K562 (cell line): ENCODE measurements at regions not wholly inside any gene's neighbourhood (a gene's known extent, or its start where the extent isn't known, plus 50 kb on each side); places are given as distances from the start of the nearest gene placed in this dataset.

Experiments used
- ATAC-seq: fragments of 200-7000 bp; cut with Tn5 transposase; 3 replicates; pipeline ENCODE4 v1.9.1; 2020; ENCODE audit warnings: moderate library complexity
- BruUV-seq: library from RNA; stranded (reverse); fragments of 400-500 nt; replicated peaks from 2 replicates; lab custom pipeline; 2021; lab: Mats Ljungman, UMichigan
- CTCF ChIA-PET: fragments of 300-600 bp; formaldehyde crosslinking; extraction: SDS; loops from one replicate; lab custom pipeline; 2021; ENCODE audit warnings: low intra/inter-chr PET ratio; lab: Yijun Ruan, JAX
- POLR2A ChIA-PET: fragments of 300-600, 350-650 bp; sonication (Branson Sonifier 250); formaldehyde crosslinking; extraction: SDS; loops from one replicate; lab custom pipeline; 2021; ENCODE audit warnings: antibody characterized with exemption, inconsistent platforms; lab: Yijun Ruan, JAX
- DNase-seq, 4 experiments: peaks; one replicate each; pipeline versions ENCODE4 v3.0.0 to v3.0.0-alpha.2; 2011 to 2018; ENCODE audit warnings: low spot score in 3 of 4, mixed read lengths in 3 of 4; ENCODE audit errors: extremely low read depth in 1 of 4
- FAIRE-seq: peaks from 2 replicates; lab custom pipeline; 2011; peaks lifted over from hg19 to GRCh38; lab: Jason Lieb, UNC
- H2AFZ ChIP-seq: 2 replicates; pipeline ENCODE4 v1.6.0; 2011; ENCODE audit warnings: low read depth, low read length, control low read depth, inconsistent platforms
- H3K27ac ChIP-seq: fragments of 200-600 bp; 3 replicates; pipeline ENCODE4 v1.8.0; 2011; ENCODE audit warnings: low read depth, mild to moderate bottlenecking, control low read depth, inconsistent platforms, low read length, moderate library complexity, mixed read lengths; ENCODE audit errors: extremely low read depth
- H3K27me3 ChIP-seq, 2 experiments: fragments of 300-600 bp in 1 of 2; 2 replicates in 1 of 2; 3 replicates in 1 of 2; pipeline versions ENCODE4 v1.6.0 to v1.8.0; 2011; ENCODE audit warnings: inconsistent platforms in 2 of 2, low read length in 2 of 2, mild to moderate bottlenecking in 1 of 2, mixed read lengths in 1 of 2, moderate library complexity in 1 of 2; ENCODE audit not compliant: control insufficient read depth in 2 of 2, insufficient read depth in 2 of 2
- H3K36me3 ChIP-seq: fragments of 300-600 bp; 3 replicates; pipeline ENCODE4 v1.8.0; 2011; ENCODE audit warnings: mild to moderate bottlenecking, low read length, inconsistent platforms; ENCODE audit not compliant: control insufficient read depth, insufficient read depth
- H3K4me1 ChIP-seq, 2 experiments: fragments of 200-600 bp in 1 of 2; replicated peaks in 1 of 2; 2 replicates in 1 of 2; 3 replicates in 1 of 2; pipeline versions ENCODE4 v1.5.1 to v1.8.0; 2011; ENCODE audit warnings: inconsistent platforms in 2 of 2, low read length in 2 of 2, mild to moderate bottlenecking in 1 of 2, mixed read lengths in 1 of 2, moderate library complexity in 1 of 2; ENCODE audit not compliant: control insufficient read depth in 2 of 2, insufficient read depth in 2 of 2
- H3K4me2 ChIP-seq: 2 replicates; pipeline ENCODE4 v1.6.1; 2011; ENCODE audit warnings: low read length, control low read depth, inconsistent platforms, mixed read lengths; ENCODE audit not compliant: insufficient read depth
- H3K4me3 ChIP-seq: fragments of 200-600 bp; sonication (generic), shearing (Covaris generic); 2 replicates; pipeline ENCODE4 v1.5.1; 2016; ENCODE audit warnings: control low read depth, inconsistent platforms
- H3K79me2 ChIP-seq: fragments of 200-600 bp; 3 replicates; pipeline ENCODE4 v1.8.0; 2011; ENCODE audit warnings: low read length, inconsistent platforms; ENCODE audit not compliant: control insufficient read depth, insufficient read depth
- H3K9ac ChIP-seq, 2 experiments: 2 replicates each; pipeline versions ENCODE4 v1.6.0 to v1.6.1; 2011; ENCODE audit warnings: low read depth in 2 of 2, low read length in 2 of 2, control low read depth in 1 of 2, inconsistent platforms in 1 of 2, mild to moderate bottlenecking in 1 of 2, mixed read lengths in 1 of 2; ENCODE audit not compliant: insufficient read depth in 1 of 2
- H3K9me1 ChIP-seq: one replicate; pipeline ENCODE4 v1.6.0; 2011; ENCODE audit warnings: inconsistent platforms, mild to moderate bottlenecking, low read length, moderate library complexity; ENCODE audit not compliant: control insufficient read depth, insufficient read depth
- H3K9me3 ChIP-seq: replicated peaks from 2 replicates; pipeline ENCODE4 v1.5.1; 2011; ENCODE audit warnings: low read depth, low read length, inconsistent platforms; ENCODE audit not compliant: control insufficient read depth, insufficient read depth
- H4K20me1 ChIP-seq: replicated peaks from 2 replicates; pipeline ENCODE4 v1.6.1; 2011; ENCODE audit warnings: low read length, inconsistent platforms, mixed read lengths; ENCODE audit not compliant: control insufficient read depth, insufficient read depth
- HOXB6 ChIP-seq: fragments of 250-450 bp; sonication (Bioruptor Pico); IDR thresholded peaks from 2 replicates; pipeline ENCODE4 v1.5.1; 2022; ENCODE audit warnings: mild to moderate bottlenecking, borderline replicate concordance
- MCM7 ChIP-seq, 2 experiments: fragments of 450-650 bp; IDR thresholded peaks; 2 replicates each; pipeline ENCODE4 v1.6.1; 2016 to 2018
- PML ChIP-seq: IDR thresholded peaks from 2 replicates; pipeline ENCODE4 v1.6.1; 2012; ENCODE audit warnings: low read length, inconsistent platforms
- TCF3 ChIP-seq: sonication (generic); formaldehyde crosslinking; IDR thresholded peaks from 2 replicates; pipeline ENCODE4 v1.4.0; 2020; ENCODE audit warnings: mild to moderate bottlenecking, missing genetic modification reagents
- ZNF830 ChIP-seq: fragments of 250-450 bp; sonication (Bioruptor Pico); IDR thresholded peaks from 2 replicates; pipeline ENCODE4 v1.5.0; 2021; ENCODE audit warnings: mild to moderate bottlenecking
- WGBS: fragments of 100-300 bp; shearing (Covaris generic); methylation state at CpG from one replicate; pipeline ENCODE4 v1.1.6; 2016; ENCODE audit warnings: low coverage, mixed read lengths; ENCODE audit not compliant: insufficient coverage; ENCODE audit errors: missing lambda C conversion rate; 5-methylcytosine and 5-hydroxymethylcytosine counted together
- in situ Hi-C: fragments of 300-500 bp; cut with MboI; formaldehyde crosslinking; loops from 4 replicates; pipeline ENCODE4 v1.15.0; 2018; ENCODE audit warnings: inconsistent platforms, mixed read lengths
- intact Hi-C: fragments of 100-400 bp; cut with micrococcal nuclease; formaldehyde crosslinking; loops from 2 replicates; pipeline ENCODE4 v1.14.2; 2022
- TF ChIP-seq, protein P1 (sequence below), 2 experiments: fragments of 450-650 bp; IDR thresholded peaks; 2 replicates each; pipeline ENCODE4 v1.6.1; 2018; ENCODE audit warnings: mild to moderate bottlenecking in 2 of 2, low read depth in 1 of 2; ENCODE audit not compliant: partially characterized antibody in 2 of 2

DNA sequence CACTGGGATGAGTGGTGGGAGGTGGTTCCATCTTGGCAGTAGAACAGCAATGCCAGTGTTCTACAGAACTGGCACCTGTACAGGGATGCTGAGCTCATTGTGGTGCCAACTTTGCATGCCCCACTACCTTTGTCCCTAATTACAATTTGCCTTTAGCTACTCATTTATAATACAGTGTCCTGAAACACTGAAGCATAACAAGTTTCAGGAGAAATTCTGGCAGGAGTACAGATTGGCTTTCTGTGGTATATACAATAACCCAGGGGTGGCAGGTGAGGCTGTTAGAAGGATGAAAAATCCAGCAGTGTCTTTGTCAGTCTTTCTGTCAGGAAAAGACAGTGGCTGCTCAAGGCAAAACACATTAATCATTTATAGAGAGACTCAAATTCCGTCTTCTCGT, 240.3 kb downstream of the FAM76B start:
- POLR2A ChIA-PET, result no interaction called here
- Histone ChIP-seq H3K4me1 (peaks cover 0 to 21% of the 10 kb centered on the region in 2 experiments; a peak in 2 of 5 replicates), H3K9ac (no peak overlapping the region), H2AFZ (no peak overlapping the region), H3K9me3 (no peaks in the 10 kb centered on the region), H3K27ac (no peak overlapping the region), H4K20me1 (no peaks in the 10 kb centered on the region), H3K4me3 (no peak overlapping the region), H3K36me3 (no peaks in the 10 kb centered on the region), H3K79me2 (no peaks in the 10 kb centered on the region), H3K4me2 (no peak overlapping the region), H3K27me3 (peaks cover 0 to 4% of the 10 kb centered on the region in 2 experiments; a peak in 1 of 5 replicates), H3K9me1 (no peaks in the 10 kb centered on the region)
- TF ChIP-seq TCF3 (no peak), ZNF830 (no peak), PML (no peak), MCM7 (IDR thresholded peaks at IDR 0.05) (no peak), HOXB6 (CRISPR knock-in tag) (no peak)
- TF ChIP-seq, protein P1, sequence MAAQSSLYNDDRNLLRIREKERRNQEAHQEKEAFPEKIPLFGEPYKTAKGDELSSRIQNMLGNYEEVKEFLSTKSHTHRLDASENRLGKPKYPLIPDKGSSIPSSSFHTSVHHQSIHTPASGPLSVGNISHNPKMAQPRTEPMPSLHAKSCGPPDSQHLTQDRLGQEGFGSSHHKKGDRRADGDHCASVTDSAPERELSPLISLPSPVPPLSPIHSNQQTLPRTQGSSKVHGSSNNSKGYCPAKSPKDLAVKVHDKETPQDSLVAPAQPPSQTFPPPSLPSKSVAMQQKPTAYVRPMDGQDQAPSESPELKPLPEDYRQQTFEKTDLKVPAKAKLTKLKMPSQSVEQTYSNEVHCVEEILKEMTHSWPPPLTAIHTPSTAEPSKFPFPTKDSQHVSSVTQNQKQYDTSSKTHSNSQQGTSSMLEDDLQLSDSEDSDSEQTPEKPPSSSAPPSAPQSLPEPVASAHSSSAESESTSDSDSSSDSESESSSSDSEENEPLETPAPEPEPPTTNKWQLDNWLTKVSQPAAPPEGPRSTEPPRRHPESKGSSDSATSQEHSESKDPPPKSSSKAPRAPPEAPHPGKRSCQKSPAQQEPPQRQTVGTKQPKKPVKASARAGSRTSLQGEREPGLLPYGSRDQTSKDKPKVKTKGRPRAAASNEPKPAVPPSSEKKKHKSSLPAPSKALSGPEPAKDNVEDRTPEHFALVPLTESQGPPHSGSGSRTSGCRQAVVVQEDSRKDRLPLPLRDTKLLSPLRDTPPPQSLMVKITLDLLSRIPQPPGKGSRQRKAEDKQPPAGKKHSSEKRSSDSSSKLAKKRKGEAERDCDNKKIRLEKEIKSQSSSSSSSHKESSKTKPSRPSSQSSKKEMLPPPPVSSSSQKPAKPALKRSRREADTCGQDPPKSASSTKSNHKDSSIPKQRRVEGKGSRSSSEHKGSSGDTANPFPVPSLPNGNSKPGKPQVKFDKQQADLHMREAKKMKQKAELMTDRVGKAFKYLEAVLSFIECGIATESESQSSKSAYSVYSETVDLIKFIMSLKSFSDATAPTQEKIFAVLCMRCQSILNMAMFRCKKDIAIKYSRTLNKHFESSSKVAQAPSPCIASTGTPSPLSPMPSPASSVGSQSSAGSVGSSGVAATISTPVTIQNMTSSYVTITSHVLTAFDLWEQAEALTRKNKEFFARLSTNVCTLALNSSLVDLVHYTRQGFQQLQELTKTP (IDR thresholded peaks at IDR 0.05; ENCODE audit: low read depth in 1 of 2, partially characterized antibody in 2 of 2), result no peak
- CTCF ChIA-PET, result no interaction called here
- no peak for FAIRE-seq
- no peak for DNase-seq
- no peak for ATAC-seq
- no TSS peak for BruUV-seq
- 18% methylated on average over 2 of the region's 2 CpGs for WGBS
- intact Hi-C loops, result loop anchor here (10.0 kb wide), 1 partner anchor 156 kb away; no protein-coding TSS in a partner anchor
- in situ Hi-C loops, result no loop called here
